ENCODE measurements at regions not wholly inside any gene's neighbourhood (a gene's known extent, or its start where the extent isn't known, plus 50 kb on each side); places are given as distances from the start of the nearest gene placed in this dataset.

- no peak for TF ChIP-seq CTCF (optimal IDR thresholded peaks at IDR 0.05 in 1 of 3, IDR thresholded peaks at IDR 0.05 in 1 of 3, conservative IDR thresholded peaks at IDR 0.05 in 1 of 3; ENCODE audit: extremely low read depth in 1 of 3, insufficient read depth in 2 of 3, low read length in 3 of 3)
- no peak for TF ChIP-seq EZH2 (IDR thresholded peaks at IDR 0.05; ENCODE audit: low read length)
These were observed 421.7 kb downstream of the AGTPBP1 start for GRCh38 chr9:85319936-85320656.
